ENCODE measurements at regions not wholly inside any gene's neighbourhood (a gene's known extent, or its start where the extent isn't known, plus 50 kb on each side); places are given as distances from the start of the nearest gene placed in this dataset.

- no peak for FAIRE-seq
Observed at GRCh38 chr2:217102956-217103355, 243.1 kb upstream of the TNP1 start.

- FAIRE-seq: no peak
Observed at GRCh38 chr2:217101972-217102371, 242.1 kb upstream of the TNP1 start.

GRCh38 chr2:217099561-217099960 lies 239.7 kb upstream of the TNP1 start:
- FAIRE-seq: no peak

- no peak for FAIRE-seq
Observed at GRCh38 chr2:217098435-217098834, 238.6 kb upstream of the TNP1 start.

DNA sequence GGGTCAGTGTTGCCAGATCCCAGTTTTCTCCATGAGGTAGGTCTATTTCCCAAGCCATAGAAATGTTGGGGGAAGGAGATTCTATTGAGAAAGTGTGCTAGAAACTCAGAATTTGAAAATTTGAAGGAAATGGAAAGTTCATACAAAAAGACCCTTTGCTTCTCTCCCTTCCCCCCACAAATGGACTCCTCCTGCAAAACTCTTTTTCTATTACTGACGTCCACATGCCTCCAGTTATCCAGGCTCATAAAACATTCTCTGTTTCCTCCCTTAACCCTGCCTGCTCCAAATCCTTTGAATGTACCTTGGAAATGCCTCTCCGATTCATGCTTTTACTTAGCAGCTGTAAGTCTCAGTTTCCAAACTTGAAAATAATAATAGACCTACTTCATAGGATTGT lies 237.5 kb upstream of the TNP1 start:
- FAIRE-seq: no peak

GRCh38 chr2:217096474-217097225 lies 236.8 kb upstream of the TNP1 start:
- FAIRE-seq: no peak

GRCh38 chr2:217095511-217096205 lies 235.8 kb upstream of the TNP1 start:
- no peak for FAIRE-seq

DNA sequence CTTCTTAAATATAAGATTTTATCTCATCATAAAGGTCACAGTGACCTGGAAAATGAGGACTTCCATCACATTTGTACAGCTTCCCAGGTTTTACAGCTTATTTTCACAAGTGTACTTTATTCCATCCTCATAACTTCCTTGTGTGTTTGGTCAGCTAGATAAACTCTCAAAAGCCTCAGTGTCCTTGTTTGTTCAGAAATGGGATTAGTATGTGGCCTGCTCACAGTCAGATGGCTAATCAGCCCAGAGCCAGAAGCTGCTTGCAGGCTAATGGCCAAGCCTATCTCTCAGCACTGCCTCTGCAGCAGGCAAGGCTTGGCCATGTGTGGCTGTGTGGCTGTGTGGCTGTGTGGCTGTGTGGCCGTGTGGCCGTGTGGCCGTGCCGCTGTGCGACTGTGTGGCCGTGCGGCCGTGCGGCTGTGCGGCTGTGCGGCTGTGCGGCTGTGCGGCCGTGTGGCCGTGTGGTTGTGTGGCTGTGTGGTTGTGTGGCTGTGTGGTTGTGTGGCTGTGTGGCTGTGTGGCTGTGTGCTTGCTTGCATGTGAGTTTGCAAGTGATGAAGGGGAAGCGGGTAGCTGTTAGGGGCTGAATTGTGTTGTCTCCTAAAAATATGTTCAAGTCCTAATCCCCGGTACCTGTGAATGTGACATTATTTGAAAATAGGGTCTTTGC lies 233.0 kb upstream of the TNP1 start:
- no peak for FAIRE-seq

DNA sequence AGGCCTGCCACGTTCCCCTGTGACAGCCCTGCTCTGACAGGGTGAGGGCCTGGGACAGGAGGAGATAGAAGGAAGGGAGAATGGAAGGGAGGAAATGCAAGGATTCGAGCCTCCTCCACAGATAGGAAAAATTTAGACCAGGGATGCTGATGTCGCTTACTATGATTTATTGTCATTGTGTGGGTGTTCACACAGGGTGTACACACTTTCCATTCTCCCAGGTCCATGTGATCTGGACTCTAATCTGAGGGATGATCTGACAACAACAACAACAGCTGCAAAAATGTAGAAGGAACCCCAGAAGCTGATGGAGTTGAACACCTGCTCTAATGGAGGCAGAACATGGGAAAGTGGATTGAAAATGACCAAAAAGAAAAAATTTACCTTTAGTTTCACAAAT lies 231.7 kb upstream of the TNP1 start:
- no peak for FAIRE-seq

- no peak for FAIRE-seq
Observed at GRCh38 chr2:217090884-217091283, 231.0 kb upstream of the TNP1 start.

DNA sequence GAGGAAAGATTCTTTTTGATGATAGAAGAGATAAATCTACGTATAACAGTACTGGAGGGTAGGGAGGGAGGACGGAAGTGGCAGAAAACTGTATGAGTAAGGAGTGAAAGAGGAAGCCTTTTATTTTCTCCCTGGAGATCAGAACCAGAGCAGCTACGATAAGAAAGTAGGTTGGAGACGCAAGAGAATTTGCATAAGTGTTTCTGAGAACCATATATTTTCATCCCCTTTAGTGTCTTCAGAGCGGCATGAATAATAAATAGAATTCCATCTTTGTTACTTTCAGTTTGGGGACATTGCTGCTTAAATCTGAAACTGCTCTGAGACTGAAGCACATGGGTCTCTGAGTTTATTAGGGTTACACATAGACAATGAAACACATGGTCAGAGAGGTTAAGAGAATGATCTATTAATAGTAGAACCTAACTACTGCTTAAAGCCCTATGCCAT lies 230.2 kb upstream of the TNP1 start:
- no peak for FAIRE-seq

- FAIRE-seq: no peak
Observed at GRCh38 chr2:217086718-217087117, 226.9 kb upstream of the TNP1 start.

DNA sequence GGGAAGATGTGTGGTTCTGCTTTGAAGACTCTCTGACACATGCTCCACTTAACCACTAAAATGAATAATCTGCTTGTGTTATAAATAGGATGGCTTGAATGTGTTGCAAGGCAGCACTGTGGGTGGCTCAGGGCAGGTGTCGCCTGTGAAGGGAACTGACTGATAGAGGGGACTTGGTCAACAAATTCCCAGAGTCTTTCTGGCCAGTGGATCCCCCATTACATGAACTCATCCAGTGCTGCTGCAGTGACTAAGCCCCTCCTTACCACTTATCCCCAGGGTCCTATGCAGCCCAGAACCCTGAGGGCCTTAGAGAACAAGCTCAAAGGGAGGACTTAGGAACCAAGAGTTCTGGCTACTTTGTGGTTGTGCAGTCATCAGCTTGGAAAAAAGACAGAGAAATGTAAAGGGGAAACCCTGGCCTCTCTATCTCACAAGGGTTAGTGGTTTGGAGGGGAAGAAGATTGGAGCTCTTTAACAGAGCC lies 226.2 kb upstream of the TNP1 start:
- FAIRE-seq: no peak

GRCh38 chr2:217085543-217085942 lies 225.7 kb upstream of the TNP1 start:
- no peak for FAIRE-seq

GRCh38 chr2:217081799-217082198 lies 221.9 kb upstream of the TNP1 start:
- FAIRE-seq: no peak

DNA sequence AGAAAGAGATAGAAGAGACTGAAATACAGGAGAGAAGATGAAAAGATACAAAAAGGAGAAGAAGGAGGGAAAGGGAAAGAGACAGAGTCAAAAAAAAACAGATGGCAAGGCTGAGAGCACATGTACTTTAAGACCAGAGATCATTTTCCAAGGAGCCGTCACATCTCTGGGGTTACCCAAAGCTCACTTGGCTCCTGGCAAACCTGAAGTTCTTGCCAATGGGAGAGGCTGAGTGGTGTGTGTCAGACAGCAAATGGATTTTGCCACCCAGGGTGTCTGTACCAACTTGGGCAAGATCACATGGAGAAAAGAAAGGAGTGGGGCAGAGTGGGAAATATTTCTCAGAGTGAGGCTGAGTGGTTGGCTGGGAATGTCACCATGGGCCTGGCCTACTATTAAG lies 219.3 kb upstream of the TNP1 start:
- no peak for FAIRE-seq

- no peak for FAIRE-seq
Observed at GRCh38 chr2:217077831-217078407, 218.1 kb upstream of the TNP1 start.

DNA sequence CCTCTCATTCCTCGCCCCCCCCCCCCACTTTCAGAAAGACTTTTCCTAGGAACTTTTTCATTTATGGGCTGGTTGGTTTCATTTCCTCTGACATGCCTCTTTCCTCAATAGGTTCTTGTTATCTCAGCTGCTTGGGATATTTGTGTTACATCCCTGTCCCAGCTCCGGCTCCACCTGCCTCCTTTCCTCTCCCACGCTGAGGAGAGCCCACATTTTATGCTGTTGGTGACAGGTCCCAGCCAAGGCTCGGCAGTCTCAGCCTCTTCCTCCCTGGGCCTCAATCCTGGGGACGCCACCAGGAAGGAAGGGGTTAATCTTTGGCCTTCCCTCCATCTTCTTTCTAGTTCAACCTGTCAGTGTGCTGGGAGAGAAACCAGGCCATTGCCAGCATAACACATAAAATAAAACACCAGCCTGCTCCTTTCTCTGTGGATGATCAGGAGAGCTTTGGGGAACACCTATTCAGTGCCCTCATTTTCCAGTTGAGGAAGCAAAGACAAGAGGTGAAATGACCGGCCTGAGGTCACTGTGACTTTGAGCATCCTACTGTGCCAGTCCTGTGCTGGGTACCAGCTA lies 216.9 kb upstream of the TNP1 start:
- FAIRE-seq: no peak

- FAIRE-seq: no peak
Observed at GRCh38 chr2:217076058-217076435, 216.2 kb upstream of the TNP1 start.

DNA sequence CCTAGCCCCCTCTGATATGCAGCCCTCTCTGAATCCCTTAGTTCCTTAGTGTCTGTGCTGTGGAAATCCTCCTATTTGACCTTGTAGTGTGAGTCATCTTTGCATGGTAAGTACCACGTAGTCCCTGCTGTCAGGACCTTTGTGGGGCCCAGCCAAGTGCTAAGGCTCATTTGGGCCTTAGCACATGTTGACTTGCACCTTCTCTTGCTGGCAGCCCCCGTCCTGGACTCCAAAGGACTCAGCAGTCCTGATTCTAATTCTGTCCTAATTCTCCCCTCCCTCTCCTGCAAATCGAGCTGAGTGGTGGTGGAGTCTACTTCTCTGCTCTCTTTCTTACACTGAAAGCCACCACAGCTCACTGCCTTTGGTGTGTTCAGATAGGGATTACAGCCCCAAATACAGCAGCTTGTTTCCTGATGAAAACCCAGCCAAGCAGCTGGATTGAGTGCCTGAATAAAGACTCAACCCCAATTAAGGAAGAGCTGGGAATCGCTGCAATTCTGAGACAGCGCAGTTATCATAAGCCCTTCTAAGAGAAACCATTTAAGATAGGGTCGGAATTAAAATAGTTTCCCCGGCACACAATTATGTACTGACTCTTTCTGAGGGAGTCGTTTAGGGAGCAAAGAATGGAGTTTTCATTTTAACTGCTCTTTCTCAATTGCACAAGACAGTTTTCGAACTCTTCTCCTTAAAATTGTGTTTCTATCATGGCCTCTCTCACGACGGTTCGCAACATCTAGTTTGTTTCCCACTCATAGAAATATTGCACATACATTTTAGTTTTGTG lies 215.6 kb upstream of the TNP1 start:
- no peak for FAIRE-seq

GRCh38 chr2:217074576-217075255 lies 214.9 kb upstream of the TNP1 start:
- no peak for FAIRE-seq

DNA sequence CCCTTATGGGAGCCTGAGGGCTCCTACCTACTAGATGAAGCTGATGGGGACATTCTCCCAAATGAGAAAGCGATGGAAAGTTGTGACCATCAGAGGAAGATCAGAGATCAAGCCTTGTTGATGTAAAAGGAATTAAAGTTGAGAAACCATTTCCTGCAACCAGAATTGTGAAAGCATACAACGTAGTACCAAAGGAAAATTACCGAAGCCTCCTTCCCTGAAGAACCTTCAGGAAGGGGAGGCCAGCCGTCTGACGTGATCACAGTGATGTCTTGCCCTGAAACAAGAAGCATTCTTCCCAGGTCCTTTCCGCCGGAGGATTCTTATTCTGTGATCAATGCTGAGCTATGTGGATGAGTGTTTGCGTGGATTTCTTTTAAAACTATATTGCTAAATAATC lies 211.6 kb upstream of the TNP1 start:
- FAIRE-seq: no peak
